SK-N-SH (cell line): ENCODE measurements at regions not wholly inside any gene's neighbourhood (a gene's known extent, or its start where the extent isn't known, plus 50 kb on each side); places are given as distances from the start of the nearest gene placed in this dataset.

Experiments used
- CTCF ChIA-PET: fragments of 300-600, 350-600 bp; formaldehyde crosslinking; extraction: SDS; loops from one replicate; lab custom pipeline; 2021; lab: Yijun Ruan, JAX
- POLR2A ChIA-PET: fragments of 350-600 bp; sonication (Branson Sonifier 250); formaldehyde crosslinking; extraction: SDS; loops from one replicate; lab custom pipeline; 2020; ENCODE audit warnings: antibody characterized with exemption, inconsistent platforms; lab: Yijun Ruan, JAX
- DNase-seq: peaks from one replicate; pipeline ENCODE4 v3.0.0; 2012
- H2AFZ ChIP-seq: fragments of 200-600 bp; sonication (generic); 2 replicates; pipeline ENCODE4 v1.8.1; 2016; ENCODE audit warnings: antibody characterized with exemption, mild to moderate bottlenecking, low read depth
- H3F3A ChIP-seq: fragments of 200-600 bp; sonication (generic); replicated peaks from 2 replicates; pipeline ENCODE3; 2016; ENCODE audit warnings: antibody characterized with exemption, mild to moderate bottlenecking; ENCODE audit not compliant: insufficient read depth
- H3K27ac ChIP-seq, 2 experiments: fragments of 200-500 bp in 1 of 2; fragments of 200-600 bp in 1 of 2; sonication (Bioruptor generic) in 1 of 2; sonication (generic), shearing (Covaris generic) in 1 of 2; 2 replicates each; pipeline versions ENCODE4 v1.5.1 to v1.6.1; 2014 to 2016; ENCODE audit warnings: low read depth in 2 of 2, inconsistent platforms in 1 of 2, low read length in 1 of 2, mild to moderate bottlenecking in 1 of 2, mixed read lengths in 1 of 2
- H3K27me3 ChIP-seq: fragments of 200-600 bp; sonication (generic), shearing (Covaris generic); 2 replicates; pipeline ENCODE4 v1.6.1; 2016; ENCODE audit warnings: mixed run types; ENCODE audit not compliant: insufficient read depth
- H3K36me3 ChIP-seq, 2 experiments: fragments of 200-500 bp in 1 of 2; fragments of 200-600 bp in 1 of 2; sonication (Bioruptor generic) in 1 of 2; sonication (generic) in 1 of 2; replicated peaks in 1 of 2; 2 replicates each; pipeline versions ENCODE3 to v1.5.1; 2014 to 2016; ENCODE audit warnings: low read length in 1 of 2, mild to moderate bottlenecking in 1 of 2; ENCODE audit not compliant: insufficient read depth in 2 of 2, control insufficient read depth in 1 of 2
- H3K4me1 ChIP-seq, 2 experiments: fragments of 200-500 bp in 1 of 2; fragments of 200-600 bp in 1 of 2; sonication (Bioruptor generic) in 1 of 2; sonication (generic), shearing (Covaris generic) in 1 of 2; 2 replicates each; pipeline versions ENCODE4 v1.5.1 to v1.6.1; 2014 to 2016; ENCODE audit warnings: low read depth in 1 of 2, low read length in 1 of 2, mixed run types in 1 of 2; ENCODE audit not compliant: insufficient read depth in 2 of 2, control insufficient read depth in 1 of 2
- H3K4me2 ChIP-seq: fragments of 200-600 bp; sonication (generic), shearing (Covaris generic); 2 replicates; pipeline ENCODE4 v1.6.1; 2017; ENCODE audit warnings: mixed run types
- H3K4me3 ChIP-seq, 2 experiments: fragments of 200-500 bp in 1 of 2; fragments of 200-600 bp in 1 of 2; sonication (Bioruptor generic) in 1 of 2; sonication (generic), shearing (Covaris generic) in 1 of 2; 2 replicates each; pipeline versions ENCODE4 v1.5.1 to v1.8.1; 2014 to 2016; ENCODE audit warnings: low read depth in 2 of 2, inconsistent platforms in 1 of 2, low read length in 1 of 2, mild to moderate bottlenecking in 1 of 2, mixed read lengths in 1 of 2, moderate library complexity in 1 of 2
- H3K79me2 ChIP-seq: fragments of 200-600 bp; sonication (generic); 2 replicates; pipeline ENCODE4 v1.8.1; 2017; ENCODE audit warnings: mild to moderate bottlenecking; ENCODE audit not compliant: insufficient read depth
- H3K9ac ChIP-seq: fragments of 200-600 bp; sonication (generic); 2 replicates; pipeline ENCODE4 v1.6.1; 2017; ENCODE audit warnings: mixed run types
- H3K9me2 ChIP-seq: fragments of 200-600 bp; sonication (generic); 2 replicates; pipeline ENCODE4 v1.6.1; 2017; ENCODE audit warnings: mixed run types
- H3K9me3 ChIP-seq: fragments of 200-600 bp; sonication (generic); 2 replicates; pipeline ENCODE4 v1.6.1; 2017; ENCODE audit warnings: mixed run types, mild to moderate bottlenecking, moderate library complexity
- H4K20me1 ChIP-seq: fragments of 200-600 bp; sonication (generic); 2 replicates; pipeline ENCODE4 v1.6.1; 2017; ENCODE audit warnings: mild to moderate bottlenecking, mixed run types; ENCODE audit not compliant: insufficient read depth
- CHD2 ChIP-seq: fragments of 150-350 bp; IDR thresholded peaks from 2 replicates; pipeline ENCODE4 v1.6.1; 2018; ENCODE audit warnings: low read length; ENCODE audit not compliant: partially characterized antibody
- ELF1 ChIP-seq: IDR thresholded peaks from 2 replicates; pipeline ENCODE4 v1.4.0; 2012
- EP300 ChIP-seq, 2 experiments: IDR thresholded peaks; 2 replicates each; pipeline versions ENCODE4 v1.4.0 to v1.6.1; 2012; ENCODE audit warnings: borderline replicate concordance in 1 of 2, low read depth in 1 of 2, low read length in 1 of 2
- EZH2phosphoT487 ChIP-seq: fragments of 200-600 bp; sonication (generic); IDR thresholded peaks from 2 replicates; pipeline ENCODE4 v1.6.1; 2017; ENCODE audit warnings: low read depth, mixed run types, mild to moderate bottlenecking, antibody characterized with exemption, moderate library complexity, borderline replicate concordance
- FOXJ3 ChIP-seq: sonication (generic); formaldehyde crosslinking; IDR thresholded peaks from 2 replicates; pipeline ENCODE4 v1.5.1; 2020; ENCODE audit warnings: mild to moderate bottlenecking, missing genetic modification reagents
- FOXM1 ChIP-seq: IDR thresholded peaks from 2 replicates; pipeline ENCODE4 v1.4.0; 2012; ENCODE audit warnings: low read depth, mild to moderate bottlenecking
- GABPA ChIP-seq: IDR thresholded peaks from 2 replicates; pipeline ENCODE4 v1.4.0; 2012; ENCODE audit warnings: low read depth, mild to moderate bottlenecking
- GATA2 ChIP-seq: sonication (generic); formaldehyde crosslinking; IDR thresholded peaks from 2 replicates; pipeline ENCODE4 v1.5.0; 2020; ENCODE audit warnings: mild to moderate bottlenecking, missing genetic modification reagents
- JUND ChIP-seq: IDR thresholded peaks from 2 replicates; pipeline ENCODE4 v1.4.0; 2012
- MEF2A ChIP-seq: IDR thresholded peaks from 2 replicates; pipeline ENCODE4 v1.4.0; 2012; ENCODE audit warnings: low read depth, borderline replicate concordance
- MXI1 ChIP-seq: IDR thresholded peaks from 2 replicates; pipeline ENCODE4 v1.6.1; 2012; ENCODE audit warnings: mild to moderate bottlenecking, low read depth, low read length, improper control_type of control experiment
- NFIC ChIP-seq: IDR thresholded peaks from 2 replicates; pipeline ENCODE4 v1.4.0; 2012; ENCODE audit warnings: borderline replicate concordance
- NRF1 ChIP-seq: IDR thresholded peaks from 2 replicates; pipeline ENCODE4 v1.6.1; 2012; ENCODE audit warnings: low read depth, mild to moderate bottlenecking, low read length
- RAD21 ChIP-seq: IDR thresholded peaks from 2 replicates; pipeline ENCODE4 v1.6.1; 2012; ENCODE audit warnings: mild to moderate bottlenecking, low read length
- RFX5 ChIP-seq: IDR thresholded peaks from 2 replicates; pipeline ENCODE4 v1.6.1; 2012; ENCODE audit warnings: mild to moderate bottlenecking, improper control_type of control experiment, low read length
- RXRA ChIP-seq: IDR thresholded peaks from 2 replicates; pipeline ENCODE4 v1.4.0; 2012; ENCODE audit warnings: low read depth, mild to moderate bottlenecking, borderline replicate concordance
- TEAD4 ChIP-seq: IDR thresholded peaks from 2 replicates; pipeline ENCODE4 v1.4.0; 2012; ENCODE audit warnings: mild to moderate bottlenecking, borderline replicate concordance; ENCODE audit not compliant: insufficient read depth
- YY1 ChIP-seq: IDR thresholded peaks from 2 replicates; pipeline ENCODE4 v1.4.0; 2012; ENCODE audit warnings: low read depth, mild to moderate bottlenecking
- WGBS: methylation state at CpG from one replicate; pipeline ENCODE4 v1.1.6; 2017; ENCODE audit warnings: low lambda C conversion rate; 5-methylcytosine and 5-hydroxymethylcytosine counted together
- TF ChIP-seq, protein P1 (sequence below): IDR thresholded peaks from 2 replicates; pipeline ENCODE4 v1.4.0; 2012; ENCODE audit warnings: low read depth
- TF ChIP-seq, protein P2 (sequence below): fragments of 150-350 bp; IDR thresholded peaks from 2 replicates; pipeline ENCODE4 v1.6.1; 2016; ENCODE audit warnings: mild to moderate bottlenecking, low read depth, low read length
- TF ChIP-seq, protein P3 (sequence below): IDR thresholded peaks from 2 replicates; pipeline ENCODE4 v1.4.0; 2012; ENCODE audit warnings: low read depth, borderline replicate concordance

DNA sequence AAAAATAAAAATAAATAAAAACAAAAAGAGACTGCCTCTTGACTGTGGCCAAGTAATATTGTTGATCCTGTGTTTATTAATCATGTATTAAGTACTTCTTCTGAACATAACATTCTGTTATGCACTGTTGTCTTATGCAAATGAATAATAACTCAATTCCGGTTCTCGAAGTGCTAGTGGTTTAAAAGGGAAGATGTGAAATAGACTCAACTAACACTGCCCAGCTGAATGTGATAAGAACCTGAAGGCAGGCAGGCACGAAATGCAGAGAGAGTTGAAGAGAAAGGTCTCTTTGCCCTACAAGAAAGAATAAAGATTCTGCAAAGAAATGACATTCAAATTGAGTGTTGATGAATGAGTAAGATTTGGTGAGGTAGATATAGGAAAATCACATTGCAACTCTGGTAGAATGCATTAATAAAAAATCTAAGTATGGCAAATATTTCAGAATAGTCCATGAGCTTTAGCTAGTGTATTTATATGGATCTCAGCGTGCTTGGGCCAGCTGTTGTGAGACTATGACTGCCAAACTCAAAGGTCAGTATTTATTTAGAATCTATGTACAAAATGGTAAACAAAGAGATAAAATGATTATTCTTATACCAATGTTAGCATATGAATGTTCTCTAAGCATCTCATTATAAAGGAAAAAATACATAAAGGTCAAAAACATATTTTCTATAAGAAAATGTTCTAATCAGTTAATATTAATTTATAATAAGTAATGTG lies 352.3 kb upstream of the CDH7 start:
- no peak for TF ChIP-seq RFX5
- TF ChIP-seq, protein P1, sequence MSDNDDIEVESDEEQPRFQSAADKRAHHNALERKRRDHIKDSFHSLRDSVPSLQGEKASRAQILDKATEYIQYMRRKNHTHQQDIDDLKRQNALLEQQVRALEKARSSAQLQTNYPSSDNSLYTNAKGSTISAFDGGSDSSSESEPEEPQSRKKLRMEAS, result no peak
- TF ChIP-seq ELF1, result no peak
- no peak for TF ChIP-seq GATA2
- TF ChIP-seq FOXM1, result no peak
- TF ChIP-seq NRF1, result no peak
- no peak for TF ChIP-seq MEF2A
- no peaks in the 10 kb centered on the region for H3F3A ChIP-seq
- H3K9ac ChIP-seq, result no peak overlapping the region
- H3K36me3 ChIP-seq, result no peaks in the 10 kb centered on the region
- H3K27ac ChIP-seq, result no peak overlapping the region
- no peaks in the 10 kb centered on the region for H3K9me2 ChIP-seq
- DNase-seq, result no peak
- CTCF ChIA-PET, result interaction anchor here (1.2 kb wide), 1 partner anchor 12 kb away, joined by 6 read pairs; no protein-coding TSS in a partner anchor
- no peak overlapping the region for H3K4me2 ChIP-seq
- H3K79me2 ChIP-seq, result no peaks in the 10 kb centered on the region
- no peaks in the 10 kb centered on the region for H3K9me3 ChIP-seq
- H4K20me1 ChIP-seq, result no peaks in the 10 kb centered on the region
- H2AFZ ChIP-seq, result no peak overlapping the region
- 39% methylated on average over 4 of the region's 4 CpGs for WGBS
- H3K4me3 ChIP-seq, result no peak overlapping the region
- POLR2A ChIA-PET, result no interaction called here
- no peaks in the 10 kb centered on the region for H3K4me1 ChIP-seq
- H3K27me3 ChIP-seq, result no peaks in the 10 kb centered on the region

DNA sequence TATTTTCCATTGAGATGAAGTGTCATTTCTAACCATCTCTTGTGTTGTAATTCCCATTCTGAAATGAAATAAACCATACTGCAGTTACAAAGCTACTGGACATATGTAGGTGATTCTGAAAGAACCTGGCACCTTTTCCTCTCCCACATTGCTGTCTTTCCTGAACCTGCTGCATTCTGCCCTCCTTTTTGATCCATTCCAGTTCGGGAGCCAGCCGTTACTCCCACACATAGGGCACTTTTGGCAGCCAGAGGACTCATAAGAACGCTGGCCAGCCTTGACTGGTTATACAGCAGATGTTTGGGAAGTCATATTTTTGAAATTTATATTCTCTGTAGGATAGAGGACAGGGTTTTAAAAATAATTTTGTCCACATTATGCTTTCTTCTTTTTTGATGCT lies 369.8 kb upstream of the CDH7 start:
- WGBS, result 19% methylated on average over 3 of the region's 3 CpGs

DNA sequence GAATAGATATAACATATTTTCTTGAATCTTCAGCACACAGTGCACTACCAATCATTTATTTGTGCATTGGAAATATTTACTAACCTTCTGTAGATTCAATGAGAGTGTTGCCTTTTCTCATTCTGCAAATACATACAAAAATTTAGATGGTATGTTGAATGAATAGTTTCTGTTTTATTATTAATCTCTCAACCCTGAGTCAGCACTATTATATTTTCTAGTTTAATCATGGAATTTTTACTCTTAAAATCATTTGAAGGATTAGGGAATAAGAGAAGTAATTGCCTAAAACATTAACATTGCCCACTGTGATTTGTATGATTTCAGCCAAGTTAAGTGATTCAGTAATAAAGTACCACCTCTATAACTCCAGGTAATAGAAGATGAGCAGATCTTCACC lies 370.2 kb upstream of the CDH7 start:
- CTCF ChIA-PET, result no interaction called here
- TF ChIP-seq MXI1, result no peak
- no peak for TF ChIP-seq RAD21
- TF ChIP-seq GABPA, result no peak
- no peak for TF ChIP-seq TEAD4
- TF ChIP-seq EZH2phosphoT487, result no peak
- no peak for TF ChIP-seq NFIC
- TF ChIP-seq YY1, result no peak
- no peak for TF ChIP-seq EP300 (IDR thresholded peaks at IDR 0.05; ENCODE audit: borderline replicate concordance in 1 of 2, low read depth in 1 of 2, low read length in 1 of 2)
- no peak for TF ChIP-seq CHD2
- no peak for TF ChIP-seq JUND
- TF ChIP-seq GATA2, result no peak
- TF ChIP-seq, protein P2, sequence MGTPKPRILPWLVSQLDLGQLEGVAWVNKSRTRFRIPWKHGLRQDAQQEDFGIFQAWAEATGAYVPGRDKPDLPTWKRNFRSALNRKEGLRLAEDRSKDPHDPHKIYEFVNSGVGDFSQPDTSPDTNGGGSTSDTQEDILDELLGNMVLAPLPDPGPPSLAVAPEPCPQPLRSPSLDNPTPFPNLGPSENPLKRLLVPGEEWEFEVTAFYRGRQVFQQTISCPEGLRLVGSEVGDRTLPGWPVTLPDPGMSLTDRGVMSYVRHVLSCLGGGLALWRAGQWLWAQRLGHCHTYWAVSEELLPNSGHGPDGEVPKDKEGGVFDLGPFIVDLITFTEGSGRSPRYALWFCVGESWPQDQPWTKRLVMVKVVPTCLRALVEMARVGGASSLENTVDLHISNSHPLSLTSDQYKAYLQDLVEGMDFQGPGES, result no peak
- TF ChIP-seq, protein P3, sequence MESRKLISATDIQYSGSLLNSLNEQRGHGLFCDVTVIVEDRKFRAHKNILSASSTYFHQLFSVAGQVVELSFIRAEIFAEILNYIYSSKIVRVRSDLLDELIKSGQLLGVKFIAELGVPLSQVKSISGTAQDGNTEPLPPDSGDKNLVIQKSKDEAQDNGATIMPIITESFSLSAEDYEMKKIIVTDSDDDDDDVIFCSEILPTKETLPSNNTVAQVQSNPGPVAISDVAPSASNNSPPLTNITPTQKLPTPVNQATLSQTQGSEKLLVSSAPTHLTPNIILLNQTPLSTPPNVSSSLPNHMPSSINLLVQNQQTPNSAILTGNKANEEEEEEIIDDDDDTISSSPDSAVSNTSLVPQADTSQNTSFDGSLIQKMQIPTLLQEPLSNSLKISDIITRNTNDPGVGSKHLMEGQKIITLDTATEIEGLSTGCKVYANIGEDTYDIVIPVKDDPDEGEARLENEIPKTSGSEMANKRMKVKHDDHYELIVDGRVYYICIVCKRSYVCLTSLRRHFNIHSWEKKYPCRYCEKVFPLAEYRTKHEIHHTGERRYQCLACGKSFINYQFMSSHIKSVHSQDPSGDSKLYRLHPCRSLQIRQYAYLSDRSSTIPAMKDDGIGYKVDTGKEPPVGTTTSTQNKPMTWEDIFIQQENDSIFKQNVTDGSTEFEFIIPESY, result no peak
- TF ChIP-seq RXRA, result no peak

More for the DNA sequence above, 369.8 kb upstream of the CDH7 start:
- no peaks in the 10 kb centered on the region for H3F3A ChIP-seq
- H3K27me3 ChIP-seq, result no peaks in the 10 kb centered on the region
- no peaks in the 10 kb centered on the region for H3K9me2 ChIP-seq
- CTCF ChIA-PET, result no interaction called here
- no peaks in the 10 kb centered on the region for H3K4me1 ChIP-seq
- H4K20me1 ChIP-seq, result no peaks in the 10 kb centered on the region
- H3K4me2 ChIP-seq, result no peak overlapping the region
- DNase-seq, result no peak
- no peak overlapping the region for H3K4me3 ChIP-seq
- no peaks in the 10 kb centered on the region for H3K79me2 ChIP-seq
- no peaks in the 10 kb centered on the region for H3K36me3 ChIP-seq
- H3K9me3 ChIP-seq, result no peaks in the 10 kb centered on the region
- POLR2A ChIA-PET, result no interaction called here
- no peak overlapping the region for H3K9ac ChIP-seq
- no peak overlapping the region for H3K27ac ChIP-seq
- TF ChIP-seq NFIC (no peak), FOXJ3 (CRISPR knock-in tag) (no peak)
- no peak overlapping the region for H2AFZ ChIP-seq

More for the DNA sequence above, 370.2 kb upstream of the CDH7 start:
- Histone ChIP-seq H3K4me1 (no peaks in the 10 kb centered on the region), H2AFZ (no peak overlapping the region), H4K20me1 (no peaks in the 10 kb centered on the region), H3K27me3 (no peaks in the 10 kb centered on the region), H3K36me3 (no peaks in the 10 kb centered on the region), H3F3A (no peaks in the 10 kb centered on the region), H3K79me2 (no peaks in the 10 kb centered on the region), H3K9me2 (no peaks in the 10 kb centered on the region), H3K9me3 (no peaks in the 10 kb centered on the region), H3K27ac (no peak overlapping the region), H3K9ac (no peak overlapping the region), H3K4me2 (no peak overlapping the region), H3K4me3 (no peak overlapping the region)
- DNase-seq, result no peak
- POLR2A ChIA-PET, result no interaction called here
